HL-60 (cell line): ENCODE measurements at regions not wholly inside any gene's neighbourhood (a gene's known extent, or its start where the extent isn't known, plus 50 kb on each side); places are given as distances from the start of the nearest gene placed in this dataset.

Experiments used
- DNase-seq, 2 experiments: peaks; one replicate each; pipeline ENCODE4 v3.0.0-alpha.2; 2010 to 2020; ENCODE audit warnings: low read depth in 1 of 2, low spot score in 1 of 2
- H3K27ac ChIP-seq: fragments of 250-450 bp; sonication (Bioruptor Pico); replicated peaks from 2 replicates; pipeline ENCODE4 v1.5.1; 2020; ENCODE audit warnings: mild to moderate bottlenecking, moderate library complexity
- H3K27me3 ChIP-seq: fragments of 250-450 bp; sonication (Bioruptor Pico); 2 replicates; pipeline ENCODE4 v1.5.1; 2021; ENCODE audit warnings: mild to moderate bottlenecking, moderate library complexity; ENCODE audit not compliant: insufficient read depth, poor library complexity, severe bottlenecking
- H3K4me3 ChIP-seq: replicated peaks from 2 replicates; pipeline ENCODE4 v1.5.1; 2011; ENCODE audit warnings: mild to moderate bottlenecking, control low read depth, low read length; ENCODE audit not compliant: insufficient read depth
- CTCF ChIP-seq: IDR thresholded peaks from one replicate; pipeline ENCODE4 v1.5.1; 2011; ENCODE audit warnings: low read length, control low read depth, inconsistent platforms; ENCODE audit not compliant: insufficient read depth
- GABPA ChIP-seq: IDR thresholded peaks from 2 replicates; pipeline ENCODE4 v1.6.1; 2012; ENCODE audit warnings: low read depth
- POLR2AphosphoS5 ChIP-seq: IDR thresholded peaks from 2 replicates; pipeline ENCODE4 v1.6.1; 2012; ENCODE audit warnings: low read depth
- REST ChIP-seq: IDR thresholded peaks from 2 replicates; pipeline ENCODE4 v1.6.1; 2012; ENCODE audit warnings: low read depth; ENCODE audit not compliant: insufficient replicate concordance
- SPI1 ChIP-seq: IDR thresholded peaks from 2 replicates; pipeline ENCODE4 v1.6.1; 2012; ENCODE audit warnings: low read depth, mild to moderate bottlenecking, borderline replicate concordance

- Histone ChIP-seq H3K27ac (no peak overlapping the region), H3K4me3 (no peak overlapping the region), H3K27me3 (no peaks in the 10 kb centered on the region)
- no peak for DNase-seq
- no peak for TF ChIP-seq GABPA
- no peak for TF ChIP-seq CTCF
- TF ChIP-seq REST = no peak
- TF ChIP-seq POLR2AphosphoS5 = no peak
- no peak for TF ChIP-seq SPI1
Measured at GRCh38 chr5:68922172-68922987, 171.4 kb upstream of the SLC30A5 start.

- TF ChIP-seq GABPA (no peak), POLR2AphosphoS5 (no peak), CTCF (no peak), SPI1 (no peak), REST (no peak)
- no peak for DNase-seq
- Histone ChIP-seq H3K4me3 (no peak overlapping the region), H3K27ac (no peak overlapping the region), H3K27me3 (no peaks in the 10 kb centered on the region)
Measured at GRCh38 chr5:68924481-68925145, 169.2 kb upstream of the SLC30A5 start.

- no peak overlapping the region for H3K4me3 ChIP-seq
- no peak for DNase-seq
- TF ChIP-seq REST = no peak
- TF ChIP-seq SPI1 = no peak
- TF ChIP-seq POLR2AphosphoS5 = no peak
- no peak for TF ChIP-seq GABPA
- TF ChIP-seq CTCF = no peak
- H3K27me3 ChIP-seq = no peaks in the 10 kb centered on the region
- H3K27ac ChIP-seq = no peak overlapping the region
Measured at GRCh38 chr5:68928617-68929302, 165.1 kb upstream of the SLC30A5 start.
